HG03066 (cell line): ENCODE measurements at regions not wholly inside any gene's neighbourhood (a gene's known extent, or its start where the extent isn't known, plus 50 kb on each side); places are given as distances from the start of the nearest gene placed in this dataset.
"Not testable (repeated sequence)": the region's sequence is repeated elsewhere in the genome, so short reads cannot be mapped to it uniquely, and the experiment has no call there.

Experiments used
- ATAC-seq: cut with Tn5 transposase; IDR thresholded peaks from one replicate; pipeline ENCODE4 v1.9.1; 2021; ENCODE audit warnings: low read depth; ENCODE audit not compliant: unreplicated experiment

DNA sequence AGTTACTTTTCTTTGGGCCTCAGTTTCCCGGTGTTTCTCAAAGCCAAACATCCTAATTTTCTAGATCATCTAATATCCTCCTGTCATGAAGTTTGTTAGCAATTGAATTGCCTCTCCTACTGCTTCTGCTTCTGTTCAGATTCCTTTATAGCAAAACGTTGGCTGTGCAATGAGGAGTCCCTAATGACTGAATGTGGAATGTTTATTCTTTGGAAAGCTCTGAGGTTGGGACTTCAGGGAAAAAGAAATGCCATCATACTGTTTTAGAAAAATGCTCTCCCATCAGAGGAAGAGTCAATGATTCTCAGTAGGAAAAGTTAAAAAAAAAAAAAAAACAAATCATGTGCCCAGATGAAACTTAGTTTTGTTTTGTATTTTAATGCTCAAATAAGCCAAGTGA is 268.7 kb upstream of the PAPPA start:
- ATAC-seq: no peak

DNA sequence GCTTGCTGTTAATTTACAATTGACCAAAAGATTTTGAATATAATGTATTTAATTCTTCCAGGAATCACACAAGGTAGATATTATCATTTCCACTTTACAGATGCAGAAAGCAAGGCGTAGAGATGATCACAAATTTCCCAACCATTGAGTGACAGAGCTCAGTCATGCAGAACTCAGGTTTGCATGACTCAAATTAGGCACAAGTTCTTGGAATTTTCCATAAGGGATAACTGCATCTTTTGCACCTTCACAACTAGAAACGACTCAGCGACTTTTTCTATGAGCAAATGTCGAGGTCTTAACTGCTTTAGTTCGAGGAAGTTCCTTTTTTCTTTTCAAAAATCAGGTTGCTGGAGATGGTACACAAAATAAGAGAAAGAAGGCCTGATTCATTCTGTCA is 265.5 kb upstream of the PAPPA start:
- no peak for ATAC-seq

DNA sequence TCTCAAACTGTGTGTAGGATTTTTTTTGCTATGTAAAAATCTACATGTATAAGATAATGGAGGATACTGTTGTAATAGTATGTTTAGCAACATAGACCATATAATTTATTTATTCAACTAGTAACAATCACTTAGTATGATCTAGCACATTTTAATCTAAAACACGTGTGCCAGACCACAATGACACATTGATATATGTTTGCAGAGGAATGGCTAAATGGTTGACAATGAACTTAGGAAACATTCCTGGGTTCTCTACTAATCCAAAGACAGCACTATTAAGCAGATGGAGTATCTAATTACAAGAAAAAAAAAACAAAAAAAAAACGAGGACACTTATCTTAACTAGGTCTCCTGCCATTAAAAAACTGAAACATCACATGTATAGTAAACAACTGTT is 261.7 kb upstream of the PAPPA start:
- ATAC-seq: no peak

DNA sequence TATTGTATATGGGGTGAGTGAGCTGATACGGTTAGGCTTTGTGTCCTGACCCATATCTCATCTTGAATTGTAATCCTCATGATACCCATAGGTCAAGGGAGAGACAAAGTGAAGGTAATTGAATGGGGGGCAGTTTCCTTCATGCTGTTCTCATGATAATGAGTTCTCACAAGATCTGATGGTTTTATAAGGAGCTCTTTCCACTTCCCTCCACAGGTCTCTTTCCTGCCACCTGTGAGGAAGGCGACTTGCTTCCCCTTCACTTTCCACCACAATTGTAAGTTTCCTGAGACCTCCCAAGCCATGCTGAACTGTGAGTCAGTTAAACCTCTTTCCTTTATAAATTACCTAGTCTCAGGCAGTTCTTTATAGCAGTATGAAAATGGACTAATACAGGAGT is 255.1 kb upstream of the PAPPA start:
- not testable (repeated sequence) for ATAC-seq

GRCh38 chr9:115900698-115901097 is 252.9 kb upstream of the PAPPA start:
- no peak for ATAC-seq

DNA sequence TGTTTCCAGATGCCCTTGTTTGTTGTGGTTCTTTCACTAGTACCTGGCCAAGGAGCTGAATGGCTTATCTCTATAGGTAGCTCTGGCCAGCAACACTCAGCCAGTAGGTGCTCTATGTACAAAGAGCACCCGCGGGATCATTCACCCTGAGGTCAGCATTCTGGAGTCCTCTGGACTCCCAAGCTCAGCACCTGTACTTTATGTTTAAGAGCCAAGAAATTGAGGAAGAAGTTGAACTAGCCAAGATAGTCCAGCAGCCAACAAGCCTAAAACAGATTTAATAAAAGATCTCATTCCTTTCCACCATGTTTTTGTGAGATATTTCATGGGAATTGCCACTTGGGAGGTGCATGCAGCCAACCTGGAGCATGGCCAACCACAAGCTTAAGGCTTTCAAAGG is 242.6 kb upstream of the PAPPA start:
- no peak for ATAC-seq

DNA sequence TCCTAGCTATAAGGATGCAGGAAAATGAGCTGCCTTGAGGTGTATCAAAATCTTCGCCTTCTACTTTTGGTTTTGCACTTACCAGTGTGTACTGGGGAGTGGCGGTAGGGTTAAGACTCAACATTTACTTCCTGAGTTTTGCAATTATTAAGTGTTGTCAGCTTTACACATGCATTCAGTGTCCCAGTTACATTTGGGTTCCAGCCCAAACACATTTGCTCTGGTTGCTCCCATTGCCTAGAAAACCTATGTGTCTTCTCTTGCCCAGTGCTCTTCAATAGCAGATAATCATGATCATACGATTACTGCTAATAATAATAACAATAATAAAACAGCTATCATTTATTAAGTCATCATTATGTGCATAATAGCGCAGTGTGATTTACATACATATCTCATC is 241.5 kb upstream of the PAPPA start:
- ATAC-seq: no peak

DNA sequence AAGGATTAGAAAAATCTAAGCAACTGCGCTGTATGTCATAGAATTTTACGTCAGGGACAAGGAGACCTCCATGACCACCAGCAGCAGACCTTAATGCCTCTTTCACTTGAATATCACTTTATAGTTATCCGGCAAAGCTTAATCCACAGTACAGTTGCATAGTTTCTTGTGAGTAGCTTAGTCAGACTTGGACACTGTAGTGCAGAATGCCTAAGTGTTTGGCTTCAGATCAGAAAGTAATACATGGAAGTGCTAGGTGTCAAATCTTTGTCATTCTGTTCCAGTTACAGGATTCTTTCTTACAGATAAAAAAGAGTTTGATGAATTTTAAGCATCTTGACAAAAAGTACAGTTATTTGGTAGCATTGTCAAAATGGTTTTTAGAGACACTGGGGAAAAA is 239.9 kb upstream of the PAPPA start:
- no peak for ATAC-seq

- ATAC-seq: no peak
Observed at GRCh38 chr9:115914291-115914690, 239.3 kb upstream of the PAPPA start.

GRCh38 chr9:115921301-115921700 is 232.3 kb upstream of the PAPPA start:
- ATAC-seq: no peak

DNA sequence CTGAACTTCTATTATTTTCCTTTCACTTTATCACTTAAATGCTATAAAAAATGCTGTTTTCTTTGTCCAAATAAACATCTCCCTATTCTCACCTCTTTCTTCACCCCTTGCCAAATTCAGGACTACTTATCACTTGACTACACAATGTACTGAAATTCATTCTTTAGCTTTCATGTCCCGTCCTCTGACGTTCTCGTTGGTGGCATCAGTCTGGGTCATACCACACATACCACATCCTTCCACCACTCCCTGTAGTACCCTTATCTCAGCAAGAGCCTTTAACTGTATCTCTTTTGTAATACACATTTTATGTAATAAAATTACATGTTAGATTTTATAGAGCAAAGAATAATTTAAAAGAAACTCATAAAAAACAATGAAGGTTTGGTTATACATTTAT is 231.1 kb upstream of the PAPPA start:
- no peak for ATAC-seq

- no peak for ATAC-seq
Observed at GRCh38 chr9:115923410-115923809, 230.2 kb upstream of the PAPPA start.

- no peak for ATAC-seq
Observed at GRCh38 chr9:115923903-115924668, 229.5 kb upstream of the PAPPA start.

GRCh38 chr9:115924669-115924987 is 229.0 kb upstream of the PAPPA start:
- ATAC-seq: no peak

GRCh38 chr9:115925424-115925823 is 228.2 kb upstream of the PAPPA start:
- no peak for ATAC-seq

GRCh38 chr9:115930472-115930871 is 223.1 kb upstream of the PAPPA start:
- no peak for ATAC-seq

- no peak for ATAC-seq
Observed at GRCh38 chr9:115938479-115938878, 215.1 kb upstream of the PAPPA start.

GRCh38 chr9:115939065-115939765 is 214.4 kb upstream of the PAPPA start:
- ATAC-seq: no peak

GRCh38 chr9:115941561-115942315 is 211.9 kb upstream of the PAPPA start:
- no peak for ATAC-seq

DNA sequence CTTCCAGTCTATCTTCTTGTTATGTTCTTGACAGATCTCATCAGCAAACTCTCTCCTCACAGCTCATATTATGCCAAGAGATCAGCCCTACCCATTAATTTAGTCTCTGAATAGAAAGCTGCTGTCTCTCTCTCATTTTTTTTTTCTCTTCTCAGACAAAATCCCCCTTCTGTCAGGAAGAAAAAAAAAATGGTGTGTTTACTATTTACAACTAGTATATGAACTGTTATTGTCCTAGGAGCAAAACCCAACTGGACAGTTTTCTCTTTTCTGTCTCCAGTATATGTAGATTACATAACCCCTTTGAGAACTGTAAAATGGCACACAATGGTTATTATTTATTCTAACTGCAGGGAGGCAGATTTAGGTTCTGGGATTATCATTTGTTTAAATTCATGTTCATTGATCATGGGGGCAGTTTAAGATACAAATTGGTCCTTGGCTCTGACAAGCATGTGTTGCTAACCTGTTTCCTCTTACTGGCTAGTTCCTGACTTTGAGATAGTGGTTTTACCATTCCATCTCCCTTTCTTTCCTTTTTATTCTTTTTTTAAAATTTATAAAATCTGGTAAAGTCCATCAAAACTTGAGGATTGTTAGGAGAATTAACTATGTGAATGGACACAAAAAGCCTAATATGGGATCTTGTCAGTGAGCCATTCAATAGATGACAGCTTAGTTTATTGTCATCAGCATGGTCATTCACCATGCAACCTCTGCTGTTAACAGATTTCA is 210.0 kb upstream of the PAPPA start:
- no peak for ATAC-seq
